Gastroesophageal sphincter (tissue), 4 donors: ENCODE measurements at regions not wholly inside any gene's neighbourhood (a gene's known extent, or its start where the extent isn't known, plus 50 kb on each side); places are given as distances from the start of the nearest gene placed in this dataset.

Experiments used
- ATAC-seq: fragments of 150-250 bp; one replicate; pipeline ENCODE4 v1.9.1; 2016; ENCODE audit warnings: mild to moderate bottlenecking, moderate library complexity
- H3K27ac ChIP-seq, 4 donors: fragments of 200-600 bp; sonication (generic) in 3 of 4; 1 replicate in 3 of 4; 2 replicates in 1 of 4; pipeline ENCODE4 v1.5.1; 2016 to 2019
- H3K27me3 ChIP-seq: fragments of 200-600 bp; sonication (generic); one replicate; pipeline ENCODE4 v1.5.1; 2019
- H3K36me3 ChIP-seq, 2 donors: fragments of 200-600 bp; sonication (generic); one replicate each; pipeline ENCODE4 v1.5.1; 2019; ENCODE audit warnings: control low read depth in 1 of 2
- H3K4me1 ChIP-seq, 3 donors: fragments of 200-600 bp; sonication (generic); 1 replicate in 2 of 3; 2 replicates in 1 of 3; pipeline ENCODE4 v1.5.1; 2016 to 2019; ENCODE audit warnings: control low read depth in 2 of 3
- H3K4me3 ChIP-seq, 2 donors: fragments of 200-600 bp; sonication (generic); one replicate each; pipeline ENCODE4 v1.5.1; 2019; ENCODE audit warnings: mild to moderate bottlenecking in 1 of 2, moderate library complexity in 1 of 2
- H3K9me3 ChIP-seq, 3 donors: fragments of 200-600 bp; sonication (generic); one replicate each; pipeline ENCODE4 v1.5.1; 2017 to 2019; ENCODE audit warnings: control low read depth in 2 of 3
- EP300 ChIP-seq: sonication (generic); formaldehyde crosslinking; IDR thresholded peaks from one replicate; pipeline ENCODE4 v1.6.1; 2017; ENCODE audit warnings: antibody characterized with exemption, mild to moderate bottlenecking
- POLR2A ChIP-seq, 2 donors: fragments of 450-650 bp; IDR thresholded peaks; one replicate each; pipeline ENCODE4 v1.6.1; 2017; ENCODE audit warnings: antibody characterized with exemption in 2 of 2, mild to moderate bottlenecking in 2 of 2, moderate library complexity in 1 of 2
- POLR2AphosphoS5 ChIP-seq: sonication (generic); formaldehyde crosslinking; IDR thresholded peaks from one replicate; pipeline ENCODE4 v1.6.1; 2017; ENCODE audit warnings: antibody characterized with exemption
- WGBS, 2 donors: methylation state at CpG; one replicate each; pipeline ENCODE4 v1.1.5; 2018; ENCODE audit warnings: low coverage in 1 of 2; 5-methylcytosine and 5-hydroxymethylcytosine counted together
- TF ChIP-seq, protein P1 (sequence below), 4 experiments: fragments of 200-600 bp in 2 of 4; fragments of 450-650 bp in 2 of 4; sonication (generic) in 1 of 4; IDR thresholded peaks; one replicate each; pipeline ENCODE4 v1.5.1; 2017 to 2019; ENCODE audit warnings: antibody characterized with exemption in 4 of 4, mild to moderate bottlenecking in 2 of 4, moderate library complexity in 2 of 4

DNA sequence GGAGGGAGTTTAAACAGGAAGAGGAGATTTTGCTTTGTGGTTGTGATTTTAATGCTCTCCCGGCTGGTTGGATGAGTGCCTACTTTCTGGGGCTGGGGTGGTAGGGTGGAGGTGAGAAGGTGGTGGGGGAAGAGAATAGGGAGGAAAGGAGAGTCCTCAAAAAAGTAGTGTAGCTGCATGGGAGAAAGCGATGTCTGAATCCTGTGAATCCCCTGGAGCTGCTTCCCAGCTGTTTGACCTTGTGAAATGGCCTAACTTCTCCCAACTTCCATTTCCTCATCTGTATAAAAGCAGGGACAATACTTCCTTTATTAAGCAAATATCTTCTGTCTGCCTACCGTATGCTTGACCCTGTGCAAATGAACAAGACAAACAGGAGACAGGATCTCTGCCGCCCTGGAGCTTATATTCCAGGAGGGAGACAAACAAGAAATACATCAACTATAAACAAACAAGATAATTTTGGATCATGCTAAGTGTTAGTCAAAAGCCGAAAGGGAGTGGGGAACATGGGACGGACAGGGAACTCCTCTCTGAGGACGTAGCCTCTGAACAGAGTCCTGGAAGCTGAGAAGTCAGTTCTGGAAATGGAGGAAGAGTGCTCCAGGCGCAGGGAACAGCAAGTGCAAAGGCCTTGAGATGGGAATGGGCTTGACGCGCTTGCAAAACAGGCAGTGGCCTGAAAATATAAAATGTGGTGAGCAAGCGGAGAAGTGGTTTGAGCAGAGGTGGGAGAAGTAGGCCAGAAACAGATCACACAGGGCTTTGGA lies 103.5 kb downstream of the SPRY4 start:
- no peak overlapping the region for H3K27ac ChIP-seq
- no peak for ATAC-seq
- TF ChIP-seq POLR2A (IDR thresholded peaks at IDR 0.05) (no peak), EP300 (no peak), POLR2AphosphoS5 (no peak)
- TF ChIP-seq, protein P1, sequence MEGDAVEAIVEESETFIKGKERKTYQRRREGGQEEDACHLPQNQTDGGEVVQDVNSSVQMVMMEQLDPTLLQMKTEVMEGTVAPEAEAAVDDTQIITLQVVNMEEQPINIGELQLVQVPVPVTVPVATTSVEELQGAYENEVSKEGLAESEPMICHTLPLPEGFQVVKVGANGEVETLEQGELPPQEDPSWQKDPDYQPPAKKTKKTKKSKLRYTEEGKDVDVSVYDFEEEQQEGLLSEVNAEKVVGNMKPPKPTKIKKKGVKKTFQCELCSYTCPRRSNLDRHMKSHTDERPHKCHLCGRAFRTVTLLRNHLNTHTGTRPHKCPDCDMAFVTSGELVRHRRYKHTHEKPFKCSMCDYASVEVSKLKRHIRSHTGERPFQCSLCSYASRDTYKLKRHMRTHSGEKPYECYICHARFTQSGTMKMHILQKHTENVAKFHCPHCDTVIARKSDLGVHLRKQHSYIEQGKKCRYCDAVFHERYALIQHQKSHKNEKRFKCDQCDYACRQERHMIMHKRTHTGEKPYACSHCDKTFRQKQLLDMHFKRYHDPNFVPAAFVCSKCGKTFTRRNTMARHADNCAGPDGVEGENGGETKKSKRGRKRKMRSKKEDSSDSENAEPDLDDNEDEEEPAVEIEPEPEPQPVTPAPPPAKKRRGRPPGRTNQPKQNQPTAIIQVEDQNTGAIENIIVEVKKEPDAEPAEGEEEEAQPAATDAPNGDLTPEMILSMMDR (IDR thresholded peaks at IDR 0.05): no peak
- no peak overlapping the region for H3K4me3 ChIP-seq
- H3K9me3 ChIP-seq: no peaks in the 10 kb centered on the region
- peaks cover 0 to 18% (median 7%) of the 10 kb centered on the region in 3 donors for H3K4me1 ChIP-seq
- H3K36me3 ChIP-seq: no peaks in the 10 kb centered on the region
- 72 to 77% methylated on average over 7 to 10 of the region's 11 CpGs for WGBS, 2 donors
- no peaks in the 10 kb centered on the region for H3K27me3 ChIP-seq

DNA sequence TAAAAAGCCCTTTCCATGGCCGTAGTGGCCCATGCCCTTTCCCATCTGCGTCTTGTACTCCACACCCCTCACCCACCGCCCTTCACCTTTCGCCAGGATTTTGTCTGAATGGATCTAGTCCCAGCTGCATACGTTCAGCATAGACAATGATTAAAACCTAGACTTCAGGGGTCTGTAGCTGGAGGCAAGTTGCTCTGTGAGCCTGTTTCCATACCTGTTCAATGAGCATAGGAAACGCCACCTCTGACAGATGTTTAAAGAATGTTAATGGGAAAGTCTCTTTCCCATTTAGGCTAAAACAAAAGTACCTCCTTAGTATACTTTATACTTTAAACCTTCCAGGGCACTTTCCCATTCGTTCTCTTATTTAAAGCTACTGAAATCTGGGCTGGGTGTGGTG lies 105.7 kb downstream of the SPRY4 start:
- H3K27ac ChIP-seq: no peak overlapping the region
- H3K27me3 ChIP-seq: no peaks in the 10 kb centered on the region
- WGBS, 2 donors: 60 to 93% methylated on average over 1 to 2 of the region's 7 CpGs
- H3K4me1 ChIP-seq: peaks cover 0 to 28% (median 14%) of the 10 kb centered on the region in 3 donors
- no peaks in the 10 kb centered on the region for H3K9me3 ChIP-seq
- H3K36me3 ChIP-seq: no peaks in the 10 kb centered on the region
- ATAC-seq: no peak
- H3K4me3 ChIP-seq: no peak overlapping the region
- TF ChIP-seq POLR2A (IDR thresholded peaks at IDR 0.05): no peak
- TF ChIP-seq, protein P1 (IDR thresholded peaks at IDR 0.05): no peak
- TF ChIP-seq EP300: no peak
- no peak for TF ChIP-seq POLR2AphosphoS5

DNA sequence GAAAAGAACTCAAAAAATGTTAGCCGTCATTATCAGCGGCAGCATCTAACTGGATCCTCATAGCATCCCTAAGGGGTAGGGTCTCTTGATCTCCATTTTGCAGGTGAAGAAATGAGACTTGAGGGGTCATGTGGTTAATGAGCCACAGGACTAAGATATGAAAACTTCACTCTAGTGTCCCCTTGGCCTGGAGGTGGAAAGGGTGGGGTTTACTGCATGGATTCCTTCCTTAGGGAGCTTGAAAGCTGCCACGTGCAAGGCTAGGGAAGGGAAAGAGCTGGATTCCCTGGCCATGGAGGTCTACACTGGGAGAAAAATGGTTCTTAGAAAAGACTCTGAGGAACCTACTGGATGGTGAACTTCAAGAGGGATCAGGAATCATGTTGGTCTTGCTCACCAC lies 107.9 kb downstream of the SPRY4 start:
- no peak for TF ChIP-seq POLR2A (IDR thresholded peaks at IDR 0.05)
- TF ChIP-seq EP300: no peak
- no peak for TF ChIP-seq POLR2AphosphoS5
- peak overlapping the region in 3 of 4 donors; percentile 73 to 85 (median 75) for H3K27ac ChIP-seq
- no peaks in the 10 kb centered on the region for H3K27me3 ChIP-seq
- WGBS, 2 donors: 95 to 97% methylated on average over 3 of the region's 3 CpGs
- H3K9me3 ChIP-seq: no peaks in the 10 kb centered on the region
- ATAC-seq: no peak
- no peaks in the 10 kb centered on the region for H3K36me3 ChIP-seq
- no peak overlapping the region for H3K4me3 ChIP-seq
- peaks cover 0 to 21% (median 14%) of the 10 kb centered on the region in 3 donors for H3K4me1 ChIP-seq

DNA sequence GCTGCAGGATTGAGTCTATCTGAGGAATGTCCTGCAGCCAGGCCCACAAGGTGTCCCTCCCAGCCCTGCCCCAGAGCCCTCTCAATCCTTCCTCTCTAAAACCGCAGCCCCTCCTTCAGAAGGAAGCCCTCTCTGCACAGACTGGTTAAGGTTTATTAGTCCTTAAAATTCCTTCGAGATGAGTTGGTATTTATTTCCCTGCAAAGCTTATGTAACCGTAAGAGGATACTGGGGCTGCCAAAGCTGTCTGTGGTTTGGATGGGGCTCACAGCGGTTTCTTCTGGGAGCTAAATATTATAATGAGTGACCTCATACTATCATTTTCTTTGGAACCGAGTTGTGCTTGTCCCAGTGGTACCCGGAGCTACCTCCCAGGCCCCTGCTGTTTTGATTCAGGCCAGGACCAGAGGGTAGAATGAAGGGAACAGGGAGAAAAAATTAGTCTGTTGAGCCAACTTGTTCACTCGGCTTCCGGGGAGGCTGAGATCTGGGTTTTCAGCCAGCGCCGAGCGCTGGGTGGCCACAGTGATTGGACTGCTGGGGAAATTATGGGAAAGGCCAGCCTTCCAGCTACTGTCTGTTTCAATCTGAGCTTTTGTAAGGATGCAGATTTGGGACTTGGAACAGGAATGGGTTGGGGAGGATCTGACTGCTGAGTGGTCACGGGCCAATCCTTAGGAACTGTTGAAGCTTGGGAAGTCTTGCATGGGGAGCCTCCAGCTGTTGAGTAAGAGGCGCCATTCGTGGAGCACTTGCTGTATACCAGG lies 107.5 kb downstream of the NDFIP1 start:
- Histone ChIP-seq H3K27me3 (no peaks in the 10 kb centered on the region), H3K27ac (peak overlapping the region; percentile 16 to 85 (median 74)), H3K4me3 (peak overlapping the region in 1 of 2 donors; percentile 16), H3K4me1 (peaks cover 0 to 21% (median 14%) of the 10 kb centered on the region in 3 donors), H3K36me3 (no peaks in the 10 kb centered on the region), H3K9me3 (no peaks in the 10 kb centered on the region)
- peak; percentile 85 for ATAC-seq
- no peak for TF ChIP-seq EP300
- TF ChIP-seq POLR2AphosphoS5: peak; percentile 54
- WGBS, 2 donors: 43 to 45% methylated on average over 7 to 11 of the region's 14 CpGs

DNA sequence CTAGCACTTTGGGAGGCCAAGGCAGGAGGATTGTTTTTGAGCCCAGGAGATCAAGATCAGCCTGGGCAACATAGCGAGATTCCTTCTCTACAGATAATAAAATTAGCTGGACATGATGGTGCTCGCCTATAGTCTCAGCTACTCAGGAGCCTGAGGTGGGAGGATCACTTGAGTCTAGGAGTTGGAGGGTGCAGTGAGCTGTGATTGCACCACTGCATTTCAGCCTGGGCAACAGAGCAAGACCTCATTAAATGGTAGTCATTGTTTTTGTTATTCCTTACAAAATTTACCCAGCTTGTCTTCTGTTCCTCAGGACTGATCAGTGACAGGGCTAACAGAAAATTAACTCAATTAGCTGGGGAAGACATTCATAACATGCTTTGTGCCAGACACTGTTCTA lies 104.5 kb downstream of the NDFIP1 start:
- WGBS, 2 donors: 100% methylated on average over 1 to 2 of the region's 2 CpGs
- no peak overlapping the region for H3K4me3 ChIP-seq
- H3K36me3 ChIP-seq: no peaks in the 10 kb centered on the region
- TF ChIP-seq, protein P1 (IDR thresholded peaks at IDR 0.05): no peak
- no peak for TF ChIP-seq EP300
- TF ChIP-seq POLR2AphosphoS5: no peak
- no peak for TF ChIP-seq POLR2A (IDR thresholded peaks at IDR 0.05)
- no peaks in the 10 kb centered on the region for H3K27me3 ChIP-seq
- no peak overlapping the region for H3K27ac ChIP-seq
- H3K4me1 ChIP-seq: peaks cover 0 to 21% (median 14%) of the 10 kb centered on the region in 3 donors
- no peaks in the 10 kb centered on the region for H3K9me3 ChIP-seq
- ATAC-seq: no peak
